ENCODE measurements at regions not wholly inside any gene's neighbourhood (a gene's known extent, or its start where the extent isn't known, plus 50 kb on each side); places are given as distances from the start of the nearest gene placed in this dataset.

- peaks cover 17% of the 10 kb centered on the region; the same call in 1 of the 2 replicates for H3K9me3 ChIP-seq
- DNase-seq: no peak
- BruUV-seq (replicated peaks): no TSS peak
- Mint-ChIP-seq H3K36me3 (ENCODE audit: insufficient read depth, unreplicated experiment) (no peaks in the 10 kb centered on the region), H3K4me1 (ENCODE audit: low read depth, unreplicated experiment) (no peaks in the 10 kb centered on the region), H3K4me3 (ENCODE audit: unreplicated experiment) (no peak overlapping the region), H3K27me3 (ENCODE audit: insufficient read depth, unreplicated experiment) (peaks cover 10% of the 10 kb centered on the region), H3K9me3 (ENCODE audit: unreplicated experiment) (peaks cover 24% of the 10 kb centered on the region), H3K27ac (ENCODE audit: unreplicated experiment) (no peak overlapping the region)
- no peaks in the 10 kb centered on the region for H3K36me3 ChIP-seq (ENCODE audit: control insufficient read depth, insufficient read depth, low read length)
- ChIA-PET POLR2A (no interaction called here), CTCF (no interaction called here)
- H3K4me1 ChIP-seq: no peaks in the 10 kb centered on the region
- TF ChIP-seq CTCF (IDR thresholded peaks at IDR 0.05; ENCODE audit: insufficient read depth in 1 of 2, low read depth in 1 of 2, low read length in 1 of 2, severe bottlenecking in 1 of 2, unreplicated experiment in 1 of 2): no peak
- intact Hi-C loops (cut with micrococcal nuclease; ENCODE audit: unreplicated experiment): no loop called here
- H3K27me3 ChIP-seq (replicated peaks; ENCODE audit: control insufficient read depth, insufficient read depth, low read length): no peaks in the 10 kb centered on the region
- no peak overlapping the region for H3K4me3 ChIP-seq (ENCODE audit: low read depth, low read length)
Measured at GRCh38 chr10:125392609-125393008, 232.2 kb upstream of the CTBP2 start.

GRCh38 chr10:125392154-125392553 is 231.8 kb upstream of the CTBP2 start:
- no TSS peak for BruUV-seq (replicated peaks)
- Histone ChIP-seq H3K36me3 (ENCODE audit: control insufficient read depth, insufficient read depth, low read length) (no peaks in the 10 kb centered on the region), H3K4me1 (no peaks in the 10 kb centered on the region), H3K4me3 (ENCODE audit: low read depth, low read length) (no peak overlapping the region), H3K9me3 (peaks cover 17% of the 10 kb centered on the region; the same call in 1 of the 2 replicates), H3K27me3 (replicated peaks; ENCODE audit: control insufficient read depth, insufficient read depth, low read length) (no peaks in the 10 kb centered on the region)
- peaks cover 10% of the 10 kb centered on the region for H3K27me3 Mint-ChIP-seq (ENCODE audit: insufficient read depth, unreplicated experiment)
- no peak for TF ChIP-seq CTCF (IDR thresholded peaks at IDR 0.05; ENCODE audit: insufficient read depth in 1 of 2, low read depth in 1 of 2, low read length in 1 of 2, severe bottlenecking in 1 of 2, unreplicated experiment in 1 of 2)
- POLR2A ChIA-PET: no interaction called here
- no peak overlapping the region for H3K27ac Mint-ChIP-seq (ENCODE audit: unreplicated experiment)
- DNase-seq: no peak
- H3K4me1 Mint-ChIP-seq (ENCODE audit: low read depth, unreplicated experiment): no peaks in the 10 kb centered on the region
- intact Hi-C loops (cut with micrococcal nuclease; ENCODE audit: unreplicated experiment): no loop called here
- CTCF ChIA-PET: no interaction called here
- no peak overlapping the region for H3K4me3 Mint-ChIP-seq (ENCODE audit: unreplicated experiment)
- no peaks in the 10 kb centered on the region for H3K36me3 Mint-ChIP-seq (ENCODE audit: insufficient read depth, unreplicated experiment)
- peaks cover 24% of the 10 kb centered on the region for H3K9me3 Mint-ChIP-seq (ENCODE audit: unreplicated experiment)

- H3K9me3 Mint-ChIP-seq (ENCODE audit: unreplicated experiment): peaks cover 24% of the 10 kb centered on the region
Measured at GRCh38 chr10:125389648-125390047, 229.3 kb upstream of the CTBP2 start.

More at GRCh38 chr10:125389648-125390047, 229.3 kb upstream of the CTBP2 start:
- Histone ChIP-seq H3K4me3 (ENCODE audit: low read depth, low read length) (no peak overlapping the region), H3K4me1 (no peaks in the 10 kb centered on the region), H3K9me3 (peaks cover 17% of the 10 kb centered on the region; the same call in 1 of the 2 replicates), H3K27me3 (replicated peaks; ENCODE audit: control insufficient read depth, insufficient read depth, low read length) (no peaks in the 10 kb centered on the region), H3K36me3 (ENCODE audit: control insufficient read depth, insufficient read depth, low read length) (no peaks in the 10 kb centered on the region)
- H3K36me3 Mint-ChIP-seq (ENCODE audit: insufficient read depth, unreplicated experiment): no peaks in the 10 kb centered on the region
- BruUV-seq (replicated peaks): no TSS peak
- intact Hi-C loops (cut with micrococcal nuclease; ENCODE audit: unreplicated experiment): no loop called here
- TF ChIP-seq CTCF (IDR thresholded peaks at IDR 0.05; ENCODE audit: insufficient read depth in 1 of 2, low read depth in 1 of 2, low read length in 1 of 2, severe bottlenecking in 1 of 2, unreplicated experiment in 1 of 2): no peak
- H3K4me3 Mint-ChIP-seq (ENCODE audit: unreplicated experiment): no peak overlapping the region
- CTCF ChIA-PET: no interaction called here
- no peak for DNase-seq
- peaks cover 10% of the 10 kb centered on the region for H3K27me3 Mint-ChIP-seq (ENCODE audit: insufficient read depth, unreplicated experiment)
- POLR2A ChIA-PET: no interaction called here
- H3K4me1 Mint-ChIP-seq (ENCODE audit: low read depth, unreplicated experiment): no peaks in the 10 kb centered on the region
- H3K27ac Mint-ChIP-seq (ENCODE audit: unreplicated experiment): no peak overlapping the region
